Spleen (tissue), 11 donors: ENCODE measurements at regions not wholly inside any gene's neighbourhood (a gene's known extent, or its start where the extent isn't known, plus 50 kb on each side); places are given as distances from the start of the nearest gene placed in this dataset.
A peak's percentile ranks its signal among the peaks of the same experiment; 100 is the strongest.
"Not testable (repeated sequence)": the region's sequence is repeated elsewhere in the genome, so short reads cannot be mapped to it uniquely, and the experiment has no call there.

Experiments used
- DNase-seq: peaks from one replicate; pipeline ENCODE4 v3.0.0-alpha.2; 2020
- H3K27ac ChIP-seq, 8 donors: fragments of 200-600 bp; sonication (generic) in 7 of 8; 1 replicate in 4 of 8; 2 replicates in 4 of 8; pipeline versions ENCODE4 v1.5.0 to v1.8.0; 2016 to 2021; ENCODE audit warnings: inconsistent platforms in 4 of 8, mild to moderate bottlenecking in 4 of 8, moderate library complexity in 1 of 8
- H3K27me3 ChIP-seq, 7 donors: fragments of 200-600 bp; sonication (generic) in 6 of 7; replicated peaks in 1 of 7; 1 replicate in 4 of 7; 2 replicates in 3 of 7; pipeline versions ENCODE4 v1.5.0 to v1.8.0; 2016 to 2021; ENCODE audit warnings: inconsistent platforms in 3 of 7, mild to moderate bottlenecking in 1 of 7
- H3K36me3 ChIP-seq, 6 donors: fragments of 200-600 bp; sonication (generic) in 5 of 6; 1 replicate in 4 of 6; 2 replicates in 2 of 6; pipeline versions ENCODE4 v1.5.0 to v1.8.0; 2016 to 2021; ENCODE audit warnings: inconsistent platforms in 2 of 6
- H3K4me1 ChIP-seq, 6 donors: fragments of 200-600 bp; sonication (generic) in 5 of 6; 1 replicate in 3 of 6; 2 replicates in 3 of 6; pipeline versions ENCODE4 v1.5.0 to v1.8.0; 2016 to 2021; ENCODE audit warnings: inconsistent platforms in 3 of 6
- H3K4me3 ChIP-seq, 8 donors: fragments of 200-600 bp; sonication (generic) in 7 of 8; 1 replicate in 4 of 8; 2 replicates in 4 of 8; pipeline versions ENCODE4 v1.5.0 to v1.8.0; 2016 to 2021; ENCODE audit warnings: inconsistent platforms in 4 of 8, mild to moderate bottlenecking in 4 of 8, moderate library complexity in 2 of 8
- H3K9me3 ChIP-seq, 8 donors: fragments of 200-600 bp; sonication (generic) in 7 of 8; 1 replicate in 4 of 8; 2 replicates in 4 of 8; pipeline versions ENCODE4 v1.5.0 to v1.8.0; 2016 to 2021; ENCODE audit warnings: inconsistent platforms in 4 of 8
- POLR2A ChIP-seq, 3 donors: fragments of 450-650 bp; IDR thresholded peaks; one replicate each; pipeline ENCODE4 v1.5.1; 2017; ENCODE audit warnings: antibody characterized with exemption in 3 of 3, mild to moderate bottlenecking in 1 of 3
- POLR2AphosphoS5 ChIP-seq, 3 donors: sonication (generic); formaldehyde crosslinking; IDR thresholded peaks; one replicate each; pipeline ENCODE4 v1.5.1; 2017; ENCODE audit warnings: antibody characterized with exemption in 3 of 3
- WGBS, 5 donors: extraction: QIAGEN DNeasy Blood & Tissue Kit in 3 of 5; methylation state at CpG; one replicate each; pipeline versions ENCODE4 v1.1.5 to v1.1.7; 2013 to 2018; 5-methylcytosine and 5-hydroxymethylcytosine counted together
- intact Hi-C: fragments of 100-400 bp; cut with DNase I; formaldehyde crosslinking; loops from one replicate; pipeline ENCODE4 v1.15.0; 2023; ENCODE audit warnings: low total_unique reads
- TF ChIP-seq, protein P1 (sequence below), 11 experiments: fragments of 200-600 bp in 7 of 11; fragments of 450-650 bp in 4 of 11; sonication (generic) in 4 of 11; IDR thresholded peaks in 8 of 11; conservative IDR thresholded peaks in 3 of 11; 1 replicate in 7 of 11; 2 replicates in 4 of 11; pipeline versions ENCODE4 v1.4.0 to v1.8.0; 2016 to 2021; ENCODE audit warnings: antibody characterized with exemption in 11 of 11, inconsistent platforms in 4 of 11, mild to moderate bottlenecking in 1 of 11
- donor health status: healthy with polysubstance abuse.
- donor health status: DM: no; HTN: no; CAD: no; lungs with moderate emphysema.
- donor health status: DM: no; HTN: no; CAD: no.
- donor health status: Bipolar disorder and iron deficiency.
- donor health status: healthy.
- donor health status: DM: no; HTN: no; CAD: no.
- donor health status: DM: yes; HTN: yes; CAD: no.

DNA sequence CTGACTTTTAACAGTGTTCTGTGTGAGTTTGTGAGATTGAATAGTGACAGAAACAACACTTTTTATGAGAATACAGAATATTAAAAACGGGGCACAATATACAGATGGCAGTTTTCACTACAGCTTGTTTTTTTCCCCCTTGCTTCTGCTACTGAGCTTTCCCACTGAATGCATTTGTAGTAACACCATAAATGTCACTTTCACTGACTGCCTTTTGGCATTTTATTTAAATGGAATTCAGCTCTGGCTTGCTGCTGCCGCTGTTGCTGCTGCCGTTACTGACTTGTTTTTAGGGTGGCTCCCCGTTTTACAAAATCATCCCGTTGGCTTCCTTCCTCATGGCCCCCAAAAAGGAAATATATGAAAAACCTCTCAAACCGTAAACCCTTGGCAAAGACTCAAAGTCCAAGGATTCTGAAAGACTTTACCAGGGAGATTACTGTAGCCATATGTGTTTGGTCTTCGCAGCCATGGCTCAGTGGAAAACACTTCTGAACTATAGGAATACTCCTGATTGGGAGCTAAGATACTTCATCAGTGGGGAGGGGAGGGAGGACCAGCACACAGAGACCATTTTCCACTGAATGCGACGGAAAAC is 151.0 kb downstream of the NUF2 start:
- no peak overlapping the region for H3K4me3 ChIP-seq
- H3K27ac ChIP-seq = no peak overlapping the region
- 64 to 81% (median 69%) methylated on average over 9 of the region's 9 CpGs for WGBS, 5 donors
- no peak for TF ChIP-seq POLR2A (IDR thresholded peaks at IDR 0.05)
- TF ChIP-seq, protein P1, sequence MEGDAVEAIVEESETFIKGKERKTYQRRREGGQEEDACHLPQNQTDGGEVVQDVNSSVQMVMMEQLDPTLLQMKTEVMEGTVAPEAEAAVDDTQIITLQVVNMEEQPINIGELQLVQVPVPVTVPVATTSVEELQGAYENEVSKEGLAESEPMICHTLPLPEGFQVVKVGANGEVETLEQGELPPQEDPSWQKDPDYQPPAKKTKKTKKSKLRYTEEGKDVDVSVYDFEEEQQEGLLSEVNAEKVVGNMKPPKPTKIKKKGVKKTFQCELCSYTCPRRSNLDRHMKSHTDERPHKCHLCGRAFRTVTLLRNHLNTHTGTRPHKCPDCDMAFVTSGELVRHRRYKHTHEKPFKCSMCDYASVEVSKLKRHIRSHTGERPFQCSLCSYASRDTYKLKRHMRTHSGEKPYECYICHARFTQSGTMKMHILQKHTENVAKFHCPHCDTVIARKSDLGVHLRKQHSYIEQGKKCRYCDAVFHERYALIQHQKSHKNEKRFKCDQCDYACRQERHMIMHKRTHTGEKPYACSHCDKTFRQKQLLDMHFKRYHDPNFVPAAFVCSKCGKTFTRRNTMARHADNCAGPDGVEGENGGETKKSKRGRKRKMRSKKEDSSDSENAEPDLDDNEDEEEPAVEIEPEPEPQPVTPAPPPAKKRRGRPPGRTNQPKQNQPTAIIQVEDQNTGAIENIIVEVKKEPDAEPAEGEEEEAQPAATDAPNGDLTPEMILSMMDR (IDR thresholded peaks at IDR 0.05 in 8 of 11, conservative IDR thresholded peaks at IDR 0.05 in 3 of 11) = no peak
- no peak for TF ChIP-seq POLR2AphosphoS5 (IDR thresholded peaks at IDR 0.05)
- H3K36me3 ChIP-seq = no peaks in the 10 kb centered on the region
- no peaks in the 10 kb centered on the region for H3K9me3 ChIP-seq
- DNase-seq = no peak
- H3K27me3 ChIP-seq = no peaks in the 10 kb centered on the region
- intact Hi-C loops = no loop called here
- no peaks in the 10 kb centered on the region for H3K4me1 ChIP-seq

DNA sequence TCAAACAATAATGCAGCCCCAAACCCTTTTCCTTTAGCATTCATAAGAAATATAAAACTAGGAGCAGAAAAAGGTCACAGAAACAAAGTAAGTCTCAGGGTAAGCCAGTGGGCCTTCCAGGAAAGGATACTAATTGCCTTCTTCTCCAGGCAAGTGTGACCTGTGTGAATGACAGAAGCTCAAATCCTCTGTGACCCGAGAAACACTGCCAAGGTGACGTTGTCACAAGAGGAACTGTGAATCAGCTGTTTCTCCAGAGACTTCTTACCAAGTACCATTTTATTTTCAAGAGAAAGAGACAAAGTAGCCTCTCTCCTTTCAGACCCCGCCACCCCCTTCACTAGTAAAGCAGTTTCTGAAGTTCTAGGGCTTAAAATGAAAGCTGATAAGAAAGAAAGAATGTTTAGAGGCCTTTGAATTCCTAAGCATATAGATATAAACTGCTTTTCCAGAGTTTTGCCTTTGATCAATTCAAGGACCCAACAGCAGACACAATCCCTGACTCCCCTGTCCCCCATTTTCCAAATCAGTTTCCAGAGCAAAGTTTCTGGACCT is 155.6 kb downstream of the NUF2 start:
- Histone ChIP-seq H3K27ac (no peak overlapping the region), H3K4me1 (no peaks in the 10 kb centered on the region), H3K27me3 (no peaks in the 10 kb centered on the region), H3K4me3 (no peak overlapping the region), H3K36me3 (no peaks in the 10 kb centered on the region), H3K9me3 (peaks cover 0 to 31% (median 8%) of the 10 kb centered on the region in 8 donors)
- intact Hi-C loops = no loop called here
- DNase-seq = no peak
- WGBS, 5 donors = 28 to 41% (median 33%) methylated on average over 3 of the region's 3 CpGs
- TF ChIP-seq POLR2A (IDR thresholded peaks at IDR 0.05) (no peak), POLR2AphosphoS5 (IDR thresholded peaks at IDR 0.05) (no peak)
- TF ChIP-seq, protein P1 (IDR thresholded peaks at IDR 0.05 in 8 of 11, conservative IDR thresholded peaks at IDR 0.05 in 3 of 11) = no peak

DNA sequence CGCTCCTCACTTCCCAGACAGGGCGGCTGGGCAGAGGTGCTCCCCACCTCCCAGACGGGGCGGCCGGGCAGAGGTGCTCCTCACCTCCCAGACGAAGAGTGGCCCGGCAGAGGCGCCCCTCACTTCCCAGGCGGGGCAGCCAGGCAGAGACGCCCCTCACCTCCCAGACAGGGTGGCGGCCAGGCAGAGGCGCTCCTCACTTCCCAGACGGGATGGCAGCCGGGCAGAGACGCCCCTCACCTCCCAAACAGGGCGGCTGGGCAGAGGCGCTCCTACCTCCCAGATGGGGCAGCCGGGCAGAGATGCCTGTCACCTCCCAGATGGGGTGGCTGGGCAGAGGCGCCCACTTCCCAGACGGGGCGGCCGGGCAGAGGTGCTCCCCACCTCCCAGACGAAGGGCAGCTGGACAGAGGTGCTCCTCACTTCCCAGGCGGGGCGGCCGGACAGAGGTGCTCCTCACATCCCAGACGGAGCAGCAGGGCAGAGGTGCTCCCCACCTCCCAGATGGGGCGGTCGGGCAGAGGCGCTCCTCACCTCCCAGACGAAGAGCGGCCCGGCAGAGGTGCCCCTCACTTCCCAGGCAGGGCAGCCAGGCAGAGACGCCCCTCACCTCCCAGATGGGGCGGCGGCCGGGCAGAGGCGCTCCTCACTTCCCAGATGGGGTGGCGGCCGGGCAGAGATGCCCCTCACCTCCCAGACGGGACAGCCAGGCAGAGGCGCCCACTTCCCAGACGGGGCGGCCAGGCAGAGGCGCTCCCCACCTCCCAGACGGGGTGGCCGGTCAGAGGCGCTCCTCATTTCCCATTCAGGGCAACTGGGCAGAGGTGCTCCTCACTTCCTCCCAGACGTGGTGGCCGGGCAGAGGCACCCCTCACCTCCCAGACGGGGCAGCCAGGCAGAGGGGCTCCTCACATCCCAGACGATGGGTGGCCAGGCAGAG is 176.9 kb downstream of the NUF2 start:
- H3K4me3 ChIP-seq, H3K36me3 ChIP-seq, intact Hi-C loops, H3K4me1 ChIP-seq, H3K27me3 ChIP-seq, H3K27ac ChIP-seq: not testable (repeated sequence)
- peaks cover 0 to 34% (median 16%) of the 10 kb centered on the region in 8 donors for H3K9me3 ChIP-seq
- DNase-seq = peak; percentile 66
- WGBS, 5 donors = 84 to 93% (median 89%) methylated on average over 30 to 52 of the region's 52 CpGs

DNA sequence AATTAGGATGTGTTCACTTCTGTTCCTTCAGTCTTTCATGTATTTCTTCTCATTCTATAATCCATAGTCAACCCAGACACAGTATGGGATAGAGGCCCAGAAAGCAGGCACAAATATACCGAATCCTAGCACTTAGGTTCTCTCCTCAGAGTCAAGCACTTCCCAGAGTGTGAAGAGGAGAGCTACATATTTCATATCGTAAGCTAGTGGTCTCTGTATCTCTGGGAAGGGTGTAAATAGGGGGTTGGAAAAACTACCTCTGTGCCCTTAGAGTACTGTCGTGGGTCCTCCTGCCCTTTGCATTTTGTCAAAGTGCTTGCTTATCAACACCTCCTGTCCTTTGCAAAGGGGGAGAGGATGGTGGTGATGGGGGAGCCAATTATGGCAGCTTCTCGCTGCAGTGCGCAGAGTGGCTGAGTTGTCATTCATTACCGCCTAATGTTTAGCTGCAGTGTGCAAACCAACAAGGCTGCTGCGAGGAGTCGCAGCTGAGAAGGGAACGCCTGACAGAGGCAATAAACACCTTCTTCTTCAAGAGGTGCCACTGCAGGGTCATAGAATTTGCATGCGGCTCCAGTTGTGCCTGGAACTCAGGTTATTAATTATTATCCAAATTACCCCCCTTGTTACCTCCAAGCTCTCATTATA is 182.7 kb downstream of the NUF2 start:
- Histone ChIP-seq H3K4me3 (no peak overlapping the region), H3K27me3 (no peaks in the 10 kb centered on the region), H3K36me3 (no peaks in the 10 kb centered on the region), H3K9me3 (peaks cover 0 to 7% (median 5%) of the 10 kb centered on the region in 8 donors), H3K4me1 (no peaks in the 10 kb centered on the region), H3K27ac (no peak overlapping the region)
- TF ChIP-seq POLR2A (IDR thresholded peaks at IDR 0.05) = no peak
- no peak for TF ChIP-seq POLR2AphosphoS5 (IDR thresholded peaks at IDR 0.05)
- TF ChIP-seq, protein P1 (IDR thresholded peaks at IDR 0.05 in 8 of 11, conservative IDR thresholded peaks at IDR 0.05 in 3 of 11) = no peak
- DNase-seq = no peak
- intact Hi-C loops = no loop called here
- WGBS, 5 donors = 86 to 94% (median 91%) methylated on average over 10 of the region's 10 CpGs
